Mammary epithelial cell (primary cell): ENCODE measurements at regions not wholly inside any gene's neighbourhood (a gene's known extent, or its start where the extent isn't known, plus 50 kb on each side); places are given as distances from the start of the nearest gene placed in this dataset.

Experiments used
- CTCF ChIP-seq, 2 donors: IDR thresholded peaks in 1 of 2; conservative IDR thresholded peaks in 1 of 2; 2 replicates each; pipeline ENCODE4 v1.5.1; 2011 to 2012; ENCODE audit warnings: inconsistent platforms in 2 of 2, low read length in 2 of 2, mild to moderate bottlenecking in 2 of 2, control low read depth in 1 of 2, low read depth in 1 of 2; ENCODE audit not compliant: insufficient read depth in 1 of 2; ENCODE audit errors: extremely low read depth in 1 of 2
- EZH2 ChIP-seq: IDR thresholded peaks from 2 replicates; pipeline ENCODE4 v1.6.1; 2012; ENCODE audit warnings: low read length, inconsistent platforms, borderline replicate concordance

DNA sequence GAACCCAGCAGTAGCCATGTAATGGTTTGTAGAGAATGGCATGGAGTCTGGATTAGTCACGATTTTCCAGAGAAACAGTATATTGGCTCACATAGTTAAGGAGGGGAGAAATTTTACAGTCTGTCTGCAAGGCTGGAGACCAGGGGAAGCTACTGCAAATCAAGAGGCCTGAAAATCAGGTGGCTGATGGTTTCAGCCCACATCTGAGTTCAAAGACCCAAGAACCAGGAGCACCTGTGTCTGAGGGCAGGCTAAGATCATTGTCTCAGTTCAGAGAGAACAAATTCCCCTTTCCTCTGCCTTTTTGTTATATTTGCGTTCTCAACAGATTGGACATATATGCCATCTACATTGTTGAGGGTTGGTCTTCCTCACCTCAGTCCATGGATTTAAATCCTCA lies 207.5 kb upstream of the IRX2 start:
- TF ChIP-seq CTCF (conservative IDR thresholded peaks at IDR 0.05 in 1 of 2, IDR thresholded peaks at IDR 0.05 in 1 of 2; ENCODE audit: extremely low read depth in 1 of 2, insufficient read depth in 1 of 2, low read depth in 1 of 2, low read length in 2 of 2) (no peak), EZH2 (no peak)
